ENCODE measurements at regions not wholly inside any gene's neighbourhood (a gene's known extent, or its start where the extent isn't known, plus 50 kb on each side); places are given as distances from the start of the nearest gene placed in this dataset.

- no peak for DNase-seq
Observed at GRCh38 chr7:49260538-49260937, 336.2 kb downstream of the CDC14C start.

DNA sequence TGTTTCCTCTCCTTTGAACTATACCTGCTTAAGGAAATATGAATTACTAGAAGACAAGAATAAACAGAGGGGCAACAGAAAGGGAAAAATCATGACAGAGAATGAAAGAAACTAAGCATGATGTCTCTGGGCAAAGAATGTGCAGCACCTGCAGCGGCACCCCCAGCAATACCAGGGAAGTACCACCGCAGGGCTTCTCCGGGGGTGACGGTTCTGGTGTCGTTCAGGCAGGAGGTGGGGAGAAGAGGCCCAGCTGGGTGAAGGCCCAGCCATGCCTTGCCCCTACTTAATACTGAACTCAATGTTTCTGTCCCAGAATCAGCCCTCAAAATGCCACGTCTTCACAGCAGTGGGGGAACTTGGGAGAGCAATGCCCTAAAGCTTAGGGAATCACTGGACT lies 337.6 kb downstream of the CDC14C start:
- DNase-seq = no peak

GRCh38 chr7:49264530-49264929 lies 340.2 kb downstream of the CDC14C start:
- DNase-seq = no peak

- no peak for DNase-seq
Observed at GRCh38 chr7:49273897-49274296, 349.6 kb downstream of the CDC14C start.

GRCh38 chr7:49279891-49280290 lies 355.5 kb downstream of the CDC14C start:
- DNase-seq = no peak

DNA sequence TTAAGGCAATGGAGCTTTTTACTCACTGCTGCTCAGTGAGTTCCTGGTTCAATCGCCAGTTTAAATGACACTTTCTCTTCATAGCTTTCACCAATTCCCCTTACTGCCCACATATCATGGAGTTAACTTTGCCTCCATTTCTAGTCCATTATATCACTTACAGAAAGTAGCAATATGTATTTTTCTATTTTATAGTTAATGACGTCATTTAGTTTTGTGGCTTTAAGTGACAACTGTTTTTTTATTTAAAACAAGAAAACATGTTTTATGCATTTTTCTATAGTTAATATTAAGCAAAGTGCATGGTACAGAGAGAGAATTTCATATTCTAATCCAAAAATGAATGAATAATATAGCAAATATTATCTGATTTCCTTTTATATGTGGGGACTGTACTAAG lies 363.3 kb downstream of the CDC14C start:
- DNase-seq = no peak

DNA sequence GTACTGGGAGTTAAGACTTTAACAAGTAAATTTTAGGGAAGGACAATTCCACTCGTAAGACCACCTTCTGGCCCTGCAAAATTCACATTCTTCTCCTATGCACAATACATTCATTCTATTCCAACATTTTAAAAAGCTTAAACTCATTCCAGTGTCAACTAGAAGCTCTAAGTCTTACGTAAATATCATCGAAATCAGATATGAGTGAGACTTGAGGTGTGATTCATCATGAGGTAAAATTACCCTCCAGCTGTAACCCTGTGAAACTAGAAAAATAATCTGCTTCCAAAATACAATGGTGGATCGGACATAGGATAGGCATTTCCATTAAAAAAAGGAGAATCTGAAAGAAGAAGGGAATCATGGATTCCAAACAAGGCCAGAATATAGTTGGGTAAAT lies 370.3 kb downstream of the CDC14C start:
- no peak for DNase-seq

DNA sequence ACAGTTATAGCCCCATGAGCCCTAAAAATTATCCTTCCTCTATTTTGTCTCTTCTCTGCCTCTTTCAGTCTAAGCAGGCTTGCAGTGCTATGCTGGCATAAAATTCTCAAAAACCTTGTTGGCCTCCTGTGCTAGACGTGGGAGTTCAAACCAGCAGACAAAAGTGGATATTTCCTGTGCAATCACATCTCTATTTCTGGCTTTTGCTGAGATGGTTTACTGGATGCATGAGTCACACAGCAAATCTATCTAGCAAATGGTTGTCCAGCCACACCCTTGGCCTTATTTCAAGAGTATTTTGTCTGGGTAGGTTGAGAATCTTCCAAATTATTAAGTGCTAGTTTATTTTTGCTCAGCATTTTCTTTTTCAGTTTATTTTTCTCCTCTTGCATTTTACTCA lies 370.8 kb downstream of the CDC14C start:
- DNase-seq = no peak

DNA sequence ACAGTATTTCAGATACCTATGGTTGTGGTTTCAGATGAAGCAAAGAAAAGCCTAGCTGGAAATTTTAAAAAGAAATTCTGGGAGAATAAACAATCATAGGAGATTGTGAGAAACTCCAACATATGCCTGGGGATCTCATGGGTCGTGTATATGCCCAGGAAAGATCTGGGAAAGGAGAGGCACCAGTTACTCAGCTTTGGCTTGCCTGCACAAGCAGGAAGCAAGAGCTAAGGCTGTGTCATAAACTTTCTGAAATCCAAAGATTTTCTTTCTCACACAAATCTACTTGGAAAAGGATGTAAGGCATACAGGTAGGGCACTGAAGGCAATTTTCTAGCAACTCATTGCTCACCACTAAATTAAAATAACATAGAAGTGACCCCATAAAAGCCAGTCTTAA lies 373.6 kb downstream of the CDC14C start:
- DNase-seq = no peak

DNA sequence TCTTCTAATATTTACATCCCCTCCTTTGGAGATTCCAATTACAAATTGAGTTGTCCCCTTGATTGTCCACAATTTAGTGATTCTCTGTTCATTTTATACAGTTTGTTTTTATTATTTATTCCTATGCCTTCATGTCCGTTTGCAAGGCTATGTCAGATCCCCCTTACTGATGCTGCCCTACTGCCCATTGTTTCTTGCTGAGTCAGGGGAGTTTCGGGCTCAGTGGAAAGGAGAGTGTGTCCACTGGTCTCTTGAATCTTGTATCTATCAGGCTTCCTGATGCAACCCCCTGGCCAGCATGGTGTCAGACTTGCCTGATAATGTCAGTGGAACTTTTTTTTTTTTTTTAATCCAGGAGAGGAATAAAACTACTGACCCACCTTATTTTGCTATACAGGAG lies 384.4 kb downstream of the CDC14C start:
- DNase-seq = no peak

DNA sequence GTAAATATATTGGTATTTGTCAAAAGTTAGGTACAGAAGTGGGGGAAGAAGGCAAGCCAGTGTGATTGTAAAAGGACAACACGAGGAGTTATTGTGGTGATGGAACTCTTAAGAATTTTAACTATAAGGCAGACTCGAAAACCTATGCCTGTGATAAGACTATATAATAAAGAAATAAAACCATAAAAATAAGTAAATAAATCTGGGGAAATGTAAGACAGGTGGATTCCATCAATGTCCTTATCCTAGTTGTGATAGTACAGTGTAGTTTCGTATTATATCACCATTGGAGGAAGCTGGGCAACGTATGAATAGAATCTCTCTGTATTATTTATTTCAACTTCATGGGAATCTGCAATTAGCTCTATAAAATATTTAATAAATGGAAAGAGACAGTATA lies 395.7 kb downstream of the CDC14C start:
- DNase-seq = no peak

- no peak for DNase-seq
Observed at GRCh38 chr7:49321843-49322242, 397.5 kb downstream of the CDC14C start.

DNA sequence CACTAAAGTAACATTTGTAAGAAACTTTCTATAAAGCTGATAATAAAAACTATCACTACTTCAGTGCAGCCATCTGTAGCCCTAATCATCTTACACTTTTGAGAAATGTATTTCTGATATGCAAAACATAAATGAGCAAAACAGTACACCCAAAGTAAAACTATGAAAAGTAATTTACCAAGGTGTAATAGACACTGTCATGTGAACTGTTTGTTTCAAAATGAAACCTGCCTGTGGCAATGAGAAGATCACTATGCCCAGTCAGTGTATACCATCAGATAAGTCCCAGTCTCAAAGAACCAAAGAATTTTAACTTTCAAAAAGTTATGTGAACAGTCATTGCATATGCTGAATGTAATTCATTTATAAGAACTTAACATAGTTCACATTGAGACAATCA lies 398.1 kb downstream of the CDC14C start:
- no peak for DNase-seq

DNA sequence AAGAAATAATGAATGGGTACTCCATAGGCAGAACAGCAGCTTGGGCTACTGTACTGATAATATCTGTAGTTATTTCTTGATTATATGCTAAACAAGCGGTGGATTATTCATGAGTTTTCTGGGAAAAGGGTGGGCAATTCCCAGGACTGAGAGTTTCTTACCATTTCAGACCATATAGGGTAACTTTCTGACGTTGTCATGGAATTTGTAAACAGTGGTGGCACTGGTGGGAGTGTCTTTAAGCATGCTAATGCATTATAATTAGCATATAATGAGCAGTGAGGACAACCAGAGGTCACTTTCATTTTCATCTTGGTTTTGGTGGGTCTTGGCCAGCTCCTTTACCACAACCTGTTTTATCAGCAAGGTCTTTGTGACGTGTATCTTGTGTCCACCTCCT lies 399.7 kb downstream of the CDC14C start:
- no peak for DNase-seq

DNA sequence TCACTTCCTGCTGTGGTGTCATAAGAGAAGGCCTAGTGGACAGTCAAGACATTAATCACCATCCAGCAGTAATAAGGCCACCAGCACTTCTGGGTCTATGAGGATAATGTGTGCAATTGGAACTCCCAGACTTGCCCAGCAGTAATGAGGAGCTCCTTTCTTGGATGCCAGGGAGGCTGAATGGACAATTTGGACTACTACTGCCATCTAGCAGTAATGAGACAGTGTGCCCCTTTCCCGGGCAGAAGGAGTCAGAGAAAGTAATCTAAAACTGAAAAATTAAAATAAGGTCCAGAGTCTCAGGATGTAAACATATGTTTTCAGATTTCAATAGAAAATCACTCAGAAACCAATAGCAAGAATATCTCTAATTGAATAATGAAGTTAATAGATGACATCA lies 400.4 kb downstream of the CDC14C start:
- DNase-seq = no peak

DNA sequence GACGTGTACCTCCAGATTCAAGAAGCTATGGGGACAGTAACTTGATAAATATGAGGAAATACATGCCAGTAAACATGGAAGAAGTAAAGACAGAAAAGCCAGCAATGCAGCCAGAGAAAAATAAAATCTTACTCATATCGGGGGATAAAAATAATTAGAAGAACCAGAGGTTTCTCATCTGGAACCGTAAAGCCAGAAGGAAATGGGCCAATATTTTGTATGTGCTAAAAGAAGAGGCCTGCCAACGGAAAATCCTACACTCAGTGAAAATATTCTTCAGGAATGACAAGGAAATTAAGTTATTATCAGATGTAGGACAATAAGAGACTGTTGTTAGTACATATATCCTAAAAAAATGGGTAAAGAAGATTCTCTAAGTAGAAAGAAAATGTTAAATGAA lies 401.2 kb downstream of the CDC14C start:
- DNase-seq = no peak

GRCh38 chr7:49327155-49327554 lies 402.8 kb downstream of the CDC14C start:
- DNase-seq = no peak

DNA sequence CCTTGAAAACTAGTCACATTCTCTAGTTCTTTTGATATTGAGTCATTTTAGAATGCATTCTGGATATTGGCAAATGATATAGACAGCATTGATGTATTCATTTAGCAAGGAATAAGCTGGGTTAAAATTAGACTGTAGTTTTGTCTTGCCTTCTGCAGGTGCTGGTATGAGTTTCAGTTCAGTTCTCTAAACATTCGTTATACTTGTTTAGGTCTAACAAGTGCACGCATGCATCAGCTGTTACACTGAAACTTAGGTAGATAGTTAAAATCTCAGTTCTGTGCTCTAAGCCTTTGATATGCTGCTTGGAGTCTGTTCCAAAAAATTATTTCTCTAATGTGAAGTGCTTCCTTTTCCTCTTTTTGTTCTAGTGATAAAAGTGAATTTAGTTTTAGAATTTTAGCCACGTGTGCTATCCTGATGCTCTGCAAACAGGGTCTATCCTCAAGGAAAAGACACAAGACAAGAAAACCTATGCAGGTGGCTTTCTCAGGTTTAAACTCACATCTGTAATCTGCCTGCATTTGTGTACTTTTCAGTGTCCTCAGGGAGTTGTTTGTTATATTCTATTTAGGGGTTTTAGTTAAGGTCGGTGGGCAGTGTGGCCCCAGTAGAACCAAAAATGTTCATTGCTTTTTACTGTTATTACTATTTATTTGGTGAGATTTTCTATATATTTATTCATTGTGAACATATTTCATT lies 409.0 kb downstream of the CDC14C start:
- DNase-seq = no peak

DNA sequence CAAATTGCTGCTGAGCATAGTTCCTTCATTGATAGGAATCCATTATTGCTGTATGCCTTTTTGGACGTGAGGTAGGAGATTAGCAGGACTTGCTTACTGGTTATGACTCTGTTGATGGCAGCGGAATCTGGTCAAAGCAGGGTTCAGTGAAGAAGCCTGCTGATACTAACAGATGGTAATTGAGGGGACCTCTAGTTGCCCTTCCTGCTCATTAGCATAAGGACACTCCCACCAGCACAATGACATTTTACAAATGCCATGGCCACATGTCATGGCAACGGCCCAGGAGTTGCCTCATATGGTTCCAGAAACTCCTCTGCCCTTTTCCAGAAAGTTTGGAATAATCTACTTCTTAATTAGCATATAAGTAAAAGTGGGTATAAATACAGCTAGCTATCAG lies 417.5 kb downstream of the CDC14C start:
- no peak for DNase-seq

DNA sequence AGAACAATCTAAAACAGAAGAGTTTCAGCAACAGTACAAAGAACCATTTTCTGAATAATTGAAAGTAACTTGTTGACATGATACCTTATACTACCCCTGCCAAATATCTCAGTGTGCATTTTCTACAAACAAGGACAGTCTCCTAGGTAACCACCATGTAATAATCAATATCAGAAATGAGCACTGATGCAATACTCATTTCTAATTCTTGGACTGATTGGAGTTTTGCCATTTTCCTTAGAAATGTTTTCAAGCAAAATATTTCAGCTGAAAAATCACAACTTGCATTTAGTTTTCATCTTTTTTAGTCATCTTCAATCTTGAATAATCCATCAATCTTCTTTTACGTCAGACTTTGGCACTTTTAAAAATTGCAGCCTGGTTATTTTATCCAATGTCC lies 420.2 kb downstream of the CDC14C start:
- DNase-seq = no peak

GRCh38 chr7:49346195-49346899 lies 422.0 kb downstream of the CDC14C start:
- DNase-seq = no peak

DNA sequence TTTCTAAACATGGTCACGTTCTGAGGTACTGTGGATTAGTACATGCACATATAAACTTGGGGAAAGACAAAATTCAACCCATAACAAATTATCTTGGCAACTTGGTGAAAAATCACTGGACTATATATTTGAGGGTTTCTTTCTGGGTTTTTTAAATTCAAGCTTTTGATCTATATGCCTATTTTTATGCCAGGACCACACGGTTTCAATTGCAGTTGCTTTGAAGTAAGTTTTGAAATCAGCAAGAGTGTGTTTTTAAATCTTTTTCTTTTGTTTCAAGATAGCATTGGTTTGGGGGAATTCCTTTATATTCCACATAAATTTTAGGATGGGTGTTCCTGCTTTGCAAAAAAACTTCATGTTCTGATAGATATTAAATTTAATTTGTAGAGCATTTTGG lies 406.4 kb upstream of the VWC2 start:
- DNase-seq = no peak

DNA sequence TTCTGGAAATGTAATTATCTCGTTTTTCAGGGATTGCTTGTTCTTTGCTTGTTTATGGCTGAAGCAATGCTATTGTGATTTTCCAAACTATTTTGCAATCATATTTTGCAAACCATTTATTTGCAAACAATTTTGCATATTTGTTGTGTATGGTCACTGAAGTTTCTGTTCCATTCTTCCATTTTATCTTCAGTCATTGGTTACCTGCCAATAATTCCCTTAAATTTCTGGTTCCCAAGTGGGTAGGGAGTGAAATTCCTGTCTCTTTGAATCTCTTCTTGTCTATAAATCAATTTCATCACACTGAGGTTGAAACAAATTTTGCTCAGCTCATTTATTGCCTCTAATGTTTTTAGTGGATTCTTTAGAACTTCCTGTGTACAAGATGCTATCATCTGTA lies 401.7 kb upstream of the VWC2 start:
- no peak for DNase-seq

GRCh38 chr7:49376817-49377375 lies 396.5 kb upstream of the VWC2 start:
- no peak for DNase-seq

DNA sequence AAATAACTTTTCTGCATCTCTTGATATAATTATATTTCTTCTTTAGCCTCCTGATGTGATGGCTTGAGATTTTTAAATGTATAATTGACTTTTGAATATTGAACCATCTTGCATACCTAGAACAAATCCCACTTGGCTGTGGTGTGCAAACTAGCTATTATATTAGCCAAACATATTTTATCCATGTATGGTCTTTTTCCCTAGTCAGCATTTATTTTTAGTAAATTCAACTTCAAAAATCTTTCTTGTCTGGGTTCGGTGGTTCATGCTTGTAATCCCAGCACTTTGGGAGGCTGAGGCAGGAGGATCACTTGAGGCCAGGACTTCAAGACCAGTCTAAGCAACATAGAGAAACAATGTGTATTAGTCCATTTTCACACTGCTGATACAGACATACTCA lies 386.6 kb upstream of the VWC2 start:
- DNase-seq = no peak
